Bronchial epithelial cell (primary cell): ENCODE measurements at regions not wholly inside any gene's neighbourhood (a gene's known extent, or its start where the extent isn't known, plus 50 kb on each side); places are given as distances from the start of the nearest gene placed in this dataset.

ENCODE experiments used
- DNase-seq: peaks from one replicate; pipeline ENCODE4 v3.0.0-alpha.2; 2010; ENCODE audit warnings: low read depth
- FAIRE-seq: peaks from 2 replicates; lab custom pipeline; 2011; peaks lifted over from hg19 to GRCh38; lab: Jason Lieb, UNC
- H3K27me3 ChIP-seq: 2 replicates; pipeline ENCODE4 v1.5.1; 2011; ENCODE audit warnings: low read length; ENCODE audit not compliant: control insufficient read depth, insufficient read depth
- H3K36me3 ChIP-seq: 2 replicates; pipeline ENCODE4 v1.5.1; 2011; ENCODE audit warnings: low read length; ENCODE audit not compliant: control insufficient read depth, insufficient read depth
- H3K4me3 ChIP-seq: 2 replicates; pipeline ENCODE4 v1.5.1; 2011; ENCODE audit warnings: mild to moderate bottlenecking, low read depth, low read length, control low read depth
- CTCF ChIP-seq: IDR thresholded peaks from 2 replicates; pipeline ENCODE4 v1.5.1; 2011; ENCODE audit warnings: mild to moderate bottlenecking, moderate library complexity, low read length, control low read depth, inconsistent platforms; ENCODE audit not compliant: insufficient read depth, severe bottlenecking

- DNase-seq: no peak
- H3K27me3 ChIP-seq: no peaks in the 10 kb centered on the region
- no peak for TF ChIP-seq CTCF
- H3K4me3 ChIP-seq: no peak overlapping the region
- no peak for FAIRE-seq
- H3K36me3 ChIP-seq: no peaks in the 10 kb centered on the region
These were observed 1181.8 kb downstream of the SORCS1 start for GRCh38 chr10:105982735-105983134.

GRCh38 chr10:105981679-105982078, 1182.8 kb downstream of the SORCS1 start:
- H3K36me3 ChIP-seq: no peaks in the 10 kb centered on the region
- no peak for FAIRE-seq
- no peaks in the 10 kb centered on the region for H3K27me3 ChIP-seq
- TF ChIP-seq CTCF: no peak
- no peak overlapping the region for H3K4me3 ChIP-seq
- DNase-seq: no peak

- no peaks in the 10 kb centered on the region for H3K36me3 ChIP-seq
- DNase-seq: no peak
- no peak for FAIRE-seq
- no peak overlapping the region for H3K4me3 ChIP-seq
- TF ChIP-seq CTCF: peak; percentile 41
- no peaks in the 10 kb centered on the region for H3K27me3 ChIP-seq
These were observed 1189.6 kb downstream of the SORCS1 start for GRCh38 chr10:105974803-105975456.

GRCh38 chr10:105973902-105974301, 1190.6 kb downstream of the SORCS1 start:
- no peak for TF ChIP-seq CTCF
- FAIRE-seq (no peak), DNase-seq (no peak)
- Histone ChIP-seq H3K4me3 (no peak overlapping the region), H3K36me3 (no peaks in the 10 kb centered on the region), H3K27me3 (no peaks in the 10 kb centered on the region)

- DNase-seq (no peak), FAIRE-seq (no peak)
- Histone ChIP-seq H3K4me3 (no peak overlapping the region), H3K27me3 (no peaks in the 10 kb centered on the region), H3K36me3 (no peaks in the 10 kb centered on the region)
- TF ChIP-seq CTCF: no peak
These were observed 1191.1 kb downstream of the SORCS1 start for GRCh38 chr10:105973360-105973759.

GRCh38 chr10:105971460-105971859, 1193.0 kb downstream of the SORCS1 start:
- H3K27me3 ChIP-seq: no peaks in the 10 kb centered on the region
- TF ChIP-seq CTCF: no peak
- FAIRE-seq: no peak
- no peak for DNase-seq
- H3K4me3 ChIP-seq: no peak overlapping the region
- H3K36me3 ChIP-seq: no peaks in the 10 kb centered on the region
